ENCODE measurements at regions not wholly inside any gene's neighbourhood (a gene's known extent, or its start where the extent isn't known, plus 50 kb on each side); places are given as distances from the start of the nearest gene placed in this dataset.

- dilution Hi-C loops (cut with MboI; ENCODE audit: extremely low pct_ligation_motif_present, low sequenced_read_pairs) = no loop called here
- Histone ChIP-seq H4K20me1 (ENCODE audit: control insufficient read depth, extremely low read depth, insufficient read depth, low read length) (no peaks in the 10 kb centered on the region), H3K4me3 (ENCODE audit: control insufficient read depth in 2 of 3, extremely low read depth in 1 of 3, insufficient read depth in 2 of 3, low read depth in 1 of 3, low read length in 3 of 3) (no peak overlapping the region), H3K36me3 (ENCODE audit: control insufficient read depth in 2 of 2, extremely low read depth in 1 of 2, insufficient read depth in 2 of 2, low read length in 2 of 2) (no peaks in the 10 kb centered on the region), H3K9me3 (ENCODE audit: control insufficient read depth, low read depth, low read length) (no peaks in the 10 kb centered on the region), H3K27me3 (ENCODE audit: control insufficient read depth, extremely low read depth, insufficient read depth, low read length) (peaks cover 21% of the 10 kb centered on the region), H2AFZ (ENCODE audit: control insufficient read depth, low read length) (no peak overlapping the region), H3K9ac (ENCODE audit: control insufficient read depth, extremely low read depth, insufficient read depth, low read length) (no peak overlapping the region), H3K4me1 (ENCODE audit: control insufficient read depth, extremely low read depth, insufficient read depth, low read length) (no peaks in the 10 kb centered on the region), H3K9me1 (ENCODE audit: control insufficient read depth, extremely low read depth, insufficient read depth, low read length) (no peaks in the 10 kb centered on the region), H3K79me2 (ENCODE audit: control insufficient read depth, insufficient read depth, low read length) (no peaks in the 10 kb centered on the region), H3K4me2 (ENCODE audit: control insufficient read depth, extremely low read depth, insufficient read depth, low read depth, low read length) (no peak overlapping the region), H3K27ac (ENCODE audit: control insufficient read depth, insufficient read depth, low read length) (no peak overlapping the region)
- no peak for TF ChIP-seq CTCF (optimal IDR thresholded peaks at IDR 0.05 in 1 of 3, IDR thresholded peaks at IDR 0.05 in 1 of 3, conservative IDR thresholded peaks at IDR 0.05 in 1 of 3; ENCODE audit: extremely low read depth in 1 of 3, insufficient read depth in 2 of 3, low read length in 3 of 3)
- TF ChIP-seq EZH2 (IDR thresholded peaks at IDR 0.05; ENCODE audit: low read length) = no peak
- FAIRE-seq (no peak), DNase-seq (ENCODE audit: low read depth, low spot score) (no peak)
These were observed 240.9 kb downstream of the ENGASE start for GRCh38 chr17:79315358-79316105.

- no peak overlapping the region for H3K9ac ChIP-seq (ENCODE audit: control insufficient read depth, extremely low read depth, insufficient read depth, low read length)
- dilution Hi-C loops (cut with MboI; ENCODE audit: extremely low pct_ligation_motif_present, low sequenced_read_pairs) = no loop called here
- H3K27me3 ChIP-seq (ENCODE audit: control insufficient read depth, extremely low read depth, insufficient read depth, low read length) = peaks cover 21% of the 10 kb centered on the region
- no peaks in the 10 kb centered on the region for H4K20me1 ChIP-seq (ENCODE audit: control insufficient read depth, extremely low read depth, insufficient read depth, low read length)
- no peaks in the 10 kb centered on the region for H3K36me3 ChIP-seq (ENCODE audit: control insufficient read depth in 2 of 2, extremely low read depth in 1 of 2, insufficient read depth in 2 of 2, low read length in 2 of 2)
- no peak for DNase-seq (ENCODE audit: low read depth, low spot score)
- no peak overlapping the region for H3K4me2 ChIP-seq (ENCODE audit: control insufficient read depth, extremely low read depth, insufficient read depth, low read depth, low read length)
- no peaks in the 10 kb centered on the region for H3K79me2 ChIP-seq (ENCODE audit: control insufficient read depth, insufficient read depth, low read length)
- no peak for FAIRE-seq
- no peaks in the 10 kb centered on the region for H3K9me3 ChIP-seq (ENCODE audit: control insufficient read depth, low read depth, low read length)
- no peaks in the 10 kb centered on the region for H3K9me1 ChIP-seq (ENCODE audit: control insufficient read depth, extremely low read depth, insufficient read depth, low read length)
- TF ChIP-seq CTCF (optimal IDR thresholded peaks at IDR 0.05 in 1 of 3, IDR thresholded peaks at IDR 0.05 in 1 of 3, conservative IDR thresholded peaks at IDR 0.05 in 1 of 3; ENCODE audit: extremely low read depth in 1 of 3, insufficient read depth in 2 of 3, low read length in 3 of 3) (no peak), EZH2 (IDR thresholded peaks at IDR 0.05; ENCODE audit: low read length) (no peak)
- H3K4me1 ChIP-seq (ENCODE audit: control insufficient read depth, extremely low read depth, insufficient read depth, low read length) = no peaks in the 10 kb centered on the region
- H2AFZ ChIP-seq (ENCODE audit: control insufficient read depth, low read length) = no peak overlapping the region
- no peak overlapping the region for H3K27ac ChIP-seq (ENCODE audit: control insufficient read depth, insufficient read depth, low read length)
- H3K4me3 ChIP-seq (ENCODE audit: control insufficient read depth in 2 of 3, extremely low read depth in 1 of 3, insufficient read depth in 2 of 3, low read depth in 1 of 3, low read length in 3 of 3) = no peak overlapping the region
These were observed 240.2 kb downstream of the ENGASE start for GRCh38 chr17:79314617-79315357.

Data from keratinocyte (primary cell).